ENCODE measurements at regions not wholly inside any gene's neighbourhood (a gene's known extent, or its start where the extent isn't known, plus 50 kb on each side); places are given as distances from the start of the nearest gene placed in this dataset.

- TF ChIP-seq POLR2A (IDR thresholded peaks at IDR 0.05): no peak
- TF ChIP-seq, protein P1, sequence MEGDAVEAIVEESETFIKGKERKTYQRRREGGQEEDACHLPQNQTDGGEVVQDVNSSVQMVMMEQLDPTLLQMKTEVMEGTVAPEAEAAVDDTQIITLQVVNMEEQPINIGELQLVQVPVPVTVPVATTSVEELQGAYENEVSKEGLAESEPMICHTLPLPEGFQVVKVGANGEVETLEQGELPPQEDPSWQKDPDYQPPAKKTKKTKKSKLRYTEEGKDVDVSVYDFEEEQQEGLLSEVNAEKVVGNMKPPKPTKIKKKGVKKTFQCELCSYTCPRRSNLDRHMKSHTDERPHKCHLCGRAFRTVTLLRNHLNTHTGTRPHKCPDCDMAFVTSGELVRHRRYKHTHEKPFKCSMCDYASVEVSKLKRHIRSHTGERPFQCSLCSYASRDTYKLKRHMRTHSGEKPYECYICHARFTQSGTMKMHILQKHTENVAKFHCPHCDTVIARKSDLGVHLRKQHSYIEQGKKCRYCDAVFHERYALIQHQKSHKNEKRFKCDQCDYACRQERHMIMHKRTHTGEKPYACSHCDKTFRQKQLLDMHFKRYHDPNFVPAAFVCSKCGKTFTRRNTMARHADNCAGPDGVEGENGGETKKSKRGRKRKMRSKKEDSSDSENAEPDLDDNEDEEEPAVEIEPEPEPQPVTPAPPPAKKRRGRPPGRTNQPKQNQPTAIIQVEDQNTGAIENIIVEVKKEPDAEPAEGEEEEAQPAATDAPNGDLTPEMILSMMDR (IDR thresholded peaks at IDR 0.05): no peak
Observed at GRCh38 chr3:124619887-124620599, 110.2 kb upstream of the UMPS start.

All from thyroid gland (tissue), 4 donors.